ENCODE measurements at regions not wholly inside any gene's neighbourhood (a gene's known extent, or its start where the extent isn't known, plus 50 kb on each side); places are given as distances from the start of the nearest gene placed in this dataset.

GRCh38 chr2:183665425-183665824 lies 541.2 kb downstream of the NUP35 start:
- no peak overlapping the region for H3K9ac ChIP-seq (ENCODE audit: control insufficient read depth, extremely low read depth, insufficient read depth, low read length)
- no peaks in the 10 kb centered on the region for H3K9me3 ChIP-seq (ENCODE audit: control insufficient read depth, low read depth, low read length)
- H3K27ac ChIP-seq (ENCODE audit: control insufficient read depth, insufficient read depth, low read length): no peak overlapping the region
- H3K4me1 ChIP-seq (ENCODE audit: control insufficient read depth, extremely low read depth, insufficient read depth, low read length): no peaks in the 10 kb centered on the region
- H3K4me3 ChIP-seq (ENCODE audit: control insufficient read depth in 2 of 3, extremely low read depth in 1 of 3, insufficient read depth in 2 of 3, low read depth in 1 of 3, low read length in 3 of 3): no peak overlapping the region
- H2AFZ ChIP-seq (ENCODE audit: control insufficient read depth, low read length): no peak overlapping the region
- DNase-seq (ENCODE audit: low read depth, low spot score) (no peak), FAIRE-seq (no peak)
- H3K27me3 ChIP-seq (ENCODE audit: control insufficient read depth, extremely low read depth, insufficient read depth, low read length): no peaks in the 10 kb centered on the region
- H3K79me2 ChIP-seq (ENCODE audit: control insufficient read depth, insufficient read depth, low read length): no peaks in the 10 kb centered on the region
- no peak overlapping the region for H3K4me2 ChIP-seq (ENCODE audit: control insufficient read depth, extremely low read depth, insufficient read depth, low read depth, low read length)
- no peak for TF ChIP-seq EZH2 (IDR thresholded peaks at IDR 0.05; ENCODE audit: low read length)
- TF ChIP-seq, protein P1, sequence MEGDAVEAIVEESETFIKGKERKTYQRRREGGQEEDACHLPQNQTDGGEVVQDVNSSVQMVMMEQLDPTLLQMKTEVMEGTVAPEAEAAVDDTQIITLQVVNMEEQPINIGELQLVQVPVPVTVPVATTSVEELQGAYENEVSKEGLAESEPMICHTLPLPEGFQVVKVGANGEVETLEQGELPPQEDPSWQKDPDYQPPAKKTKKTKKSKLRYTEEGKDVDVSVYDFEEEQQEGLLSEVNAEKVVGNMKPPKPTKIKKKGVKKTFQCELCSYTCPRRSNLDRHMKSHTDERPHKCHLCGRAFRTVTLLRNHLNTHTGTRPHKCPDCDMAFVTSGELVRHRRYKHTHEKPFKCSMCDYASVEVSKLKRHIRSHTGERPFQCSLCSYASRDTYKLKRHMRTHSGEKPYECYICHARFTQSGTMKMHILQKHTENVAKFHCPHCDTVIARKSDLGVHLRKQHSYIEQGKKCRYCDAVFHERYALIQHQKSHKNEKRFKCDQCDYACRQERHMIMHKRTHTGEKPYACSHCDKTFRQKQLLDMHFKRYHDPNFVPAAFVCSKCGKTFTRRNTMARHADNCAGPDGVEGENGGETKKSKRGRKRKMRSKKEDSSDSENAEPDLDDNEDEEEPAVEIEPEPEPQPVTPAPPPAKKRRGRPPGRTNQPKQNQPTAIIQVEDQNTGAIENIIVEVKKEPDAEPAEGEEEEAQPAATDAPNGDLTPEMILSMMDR (optimal IDR thresholded peaks at IDR 0.05 in 1 of 3, IDR thresholded peaks at IDR 0.05 in 1 of 3, conservative IDR thresholded peaks at IDR 0.05 in 1 of 3; ENCODE audit: extremely low read depth in 1 of 3, insufficient read depth in 2 of 3, low read length in 3 of 3): no peak
- no peaks in the 10 kb centered on the region for H3K36me3 ChIP-seq (ENCODE audit: control insufficient read depth in 2 of 2, extremely low read depth in 1 of 2, insufficient read depth in 2 of 2, low read length in 2 of 2)
- no peaks in the 10 kb centered on the region for H4K20me1 ChIP-seq (ENCODE audit: control insufficient read depth, extremely low read depth, insufficient read depth, low read length)
- dilution Hi-C loops (cut with MboI; ENCODE audit: extremely low pct_ligation_motif_present, low sequenced_read_pairs): no loop called here
- H3K9me1 ChIP-seq (ENCODE audit: control insufficient read depth, extremely low read depth, insufficient read depth, low read length): no peaks in the 10 kb centered on the region

DNA sequence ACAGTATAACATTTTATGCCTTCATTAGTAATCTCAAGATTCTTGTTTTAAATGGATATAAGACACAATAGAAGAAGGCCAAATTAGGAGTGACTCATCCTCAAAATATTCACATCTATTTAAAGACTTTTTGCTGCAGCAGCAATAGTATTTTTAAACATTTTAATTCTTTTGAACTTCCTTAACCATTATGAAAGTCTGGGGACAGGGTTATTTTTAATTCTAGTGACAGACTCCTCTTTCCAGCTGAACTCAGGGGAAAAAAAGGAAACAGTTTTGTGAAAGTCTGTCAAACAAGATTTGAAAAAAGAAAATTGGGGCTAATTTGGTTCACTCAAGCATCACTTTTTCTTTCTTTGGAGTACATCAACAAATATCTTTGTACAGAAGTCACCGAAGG lies 541.8 kb downstream of the NUP35 start:
- H3K4me1 ChIP-seq (ENCODE audit: control insufficient read depth, extremely low read depth, insufficient read depth, low read length): no peaks in the 10 kb centered on the region
- H3K79me2 ChIP-seq (ENCODE audit: control insufficient read depth, insufficient read depth, low read length): no peaks in the 10 kb centered on the region
- no peak overlapping the region for H3K4me3 ChIP-seq (ENCODE audit: control insufficient read depth in 2 of 3, extremely low read depth in 1 of 3, insufficient read depth in 2 of 3, low read depth in 1 of 3, low read length in 3 of 3)
- H2AFZ ChIP-seq (ENCODE audit: control insufficient read depth, low read length): no peak overlapping the region
- no peaks in the 10 kb centered on the region for H3K9me3 ChIP-seq (ENCODE audit: control insufficient read depth, low read depth, low read length)
- H4K20me1 ChIP-seq (ENCODE audit: control insufficient read depth, extremely low read depth, insufficient read depth, low read length): no peaks in the 10 kb centered on the region
- no peaks in the 10 kb centered on the region for H3K9me1 ChIP-seq (ENCODE audit: control insufficient read depth, extremely low read depth, insufficient read depth, low read length)
- dilution Hi-C loops (cut with MboI; ENCODE audit: extremely low pct_ligation_motif_present, low sequenced_read_pairs): no loop called here
- H3K9ac ChIP-seq (ENCODE audit: control insufficient read depth, extremely low read depth, insufficient read depth, low read length): no peak overlapping the region
- no peaks in the 10 kb centered on the region for H3K27me3 ChIP-seq (ENCODE audit: control insufficient read depth, extremely low read depth, insufficient read depth, low read length)
- H3K27ac ChIP-seq (ENCODE audit: control insufficient read depth, insufficient read depth, low read length): no peak overlapping the region
- TF ChIP-seq EZH2 (IDR thresholded peaks at IDR 0.05; ENCODE audit: low read length): no peak
- TF ChIP-seq, protein P1 (optimal IDR thresholded peaks at IDR 0.05 in 1 of 3, IDR thresholded peaks at IDR 0.05 in 1 of 3, conservative IDR thresholded peaks at IDR 0.05 in 1 of 3; ENCODE audit: extremely low read depth in 1 of 3, insufficient read depth in 2 of 3, low read length in 3 of 3): no peak
- DNase-seq (ENCODE audit: low read depth, low spot score) (no peak), FAIRE-seq (no peak)
- no peak overlapping the region for H3K4me2 ChIP-seq (ENCODE audit: control insufficient read depth, extremely low read depth, insufficient read depth, low read depth, low read length)
- H3K36me3 ChIP-seq (ENCODE audit: control insufficient read depth in 2 of 2, extremely low read depth in 1 of 2, insufficient read depth in 2 of 2, low read length in 2 of 2): no peaks in the 10 kb centered on the region

Data from keratinocyte (primary cell).